Spleen (tissue), 7 donors: ENCODE measurements at regions not wholly inside any gene's neighbourhood (a gene's known extent, or its start where the extent isn't known, plus 50 kb on each side); places are given as distances from the start of the nearest gene placed in this dataset.

Experiments used
- CTCF ChIP-seq, 11 experiments: fragments of 200-600 bp in 7 of 11; fragments of 450-650 bp in 4 of 11; sonication (generic) in 4 of 11; IDR thresholded peaks in 8 of 11; conservative IDR thresholded peaks in 3 of 11; 1 replicate in 7 of 11; 2 replicates in 4 of 11; pipeline versions ENCODE4 v1.4.0 to v1.8.0; 2016 to 2021; ENCODE audit warnings: antibody characterized with exemption in 11 of 11, inconsistent platforms in 4 of 11, mild to moderate bottlenecking in 1 of 11
- POLR2AphosphoS5 ChIP-seq, 3 donors: sonication (generic); formaldehyde crosslinking; IDR thresholded peaks; one replicate each; pipeline ENCODE4 v1.5.1; 2017; ENCODE audit warnings: antibody characterized with exemption in 3 of 3
- donor health status: DM: no; HTN: no; CAD: no; lungs with moderate emphysema.
- donor health status: DM: no; HTN: no; CAD: no.
- donor health status: DM: no; HTN: no; CAD: no.

GRCh38 chr15:70416829-70417228, 319.1 kb upstream of the TLE3 start:
- TF ChIP-seq CTCF (IDR thresholded peaks at IDR 0.05 in 8 of 11, conservative IDR thresholded peaks at IDR 0.05 in 3 of 11) (no peak), POLR2AphosphoS5 (IDR thresholded peaks at IDR 0.05) (no peak)
